A204.1 (cell line): ENCODE measurements at regions not wholly inside any gene's neighbourhood (a gene's known extent, or its start where the extent isn't known, plus 50 kb on each side); places are given as distances from the start of the nearest gene placed in this dataset.
"Not testable (repeated sequence)": the region's sequence is repeated elsewhere in the genome, so short reads cannot be mapped to it uniquely, and the experiment has no call there.

Experiments
- FAIRE-seq: peaks from 2 replicates; lab custom pipeline; 2012; peaks lifted over from hg19 to GRCh38; lab: Jason Lieb, UNC

- FAIRE-seq = no peak
These were observed 159.9 kb upstream of the FER start for GRCh38 chr5:108587821-108588220.

- FAIRE-seq = no peak
These were observed 166.7 kb upstream of the FER start for GRCh38 chr5:108581026-108581425.

GRCh38 chr5:108579236-108579635 is 168.5 kb upstream of the FER start:
- no peak for FAIRE-seq

GRCh38 chr5:108578791-108579190 is 168.9 kb upstream of the FER start:
- FAIRE-seq = no peak

- no peak for FAIRE-seq
These were observed 180.3 kb upstream of the FER start for GRCh38 chr5:108567429-108567828.

DNA sequence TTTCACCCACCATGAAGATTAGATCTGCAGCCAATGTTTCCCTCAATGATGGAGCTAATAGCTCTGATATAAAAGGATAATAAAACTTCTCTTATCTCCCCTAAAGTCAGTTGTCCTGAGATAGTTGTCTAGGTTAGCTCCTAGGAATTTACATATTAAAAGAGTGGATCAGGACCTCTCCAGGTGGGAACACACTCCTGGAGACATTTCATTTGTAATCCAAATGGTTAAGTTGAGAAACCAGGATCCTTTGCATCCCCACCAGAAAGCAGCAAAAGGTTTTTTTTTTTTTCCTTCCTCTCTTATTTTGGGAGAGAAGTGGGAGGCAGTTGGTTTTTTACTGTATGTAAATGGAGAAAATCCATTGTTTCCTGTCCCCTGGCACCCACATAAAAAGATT is 182.5 kb upstream of the FBXL17 start:
- no peak for FAIRE-seq

GRCh38 chr5:108562205-108562454 is 180.2 kb upstream of the FBXL17 start:
- no peak for FAIRE-seq

DNA sequence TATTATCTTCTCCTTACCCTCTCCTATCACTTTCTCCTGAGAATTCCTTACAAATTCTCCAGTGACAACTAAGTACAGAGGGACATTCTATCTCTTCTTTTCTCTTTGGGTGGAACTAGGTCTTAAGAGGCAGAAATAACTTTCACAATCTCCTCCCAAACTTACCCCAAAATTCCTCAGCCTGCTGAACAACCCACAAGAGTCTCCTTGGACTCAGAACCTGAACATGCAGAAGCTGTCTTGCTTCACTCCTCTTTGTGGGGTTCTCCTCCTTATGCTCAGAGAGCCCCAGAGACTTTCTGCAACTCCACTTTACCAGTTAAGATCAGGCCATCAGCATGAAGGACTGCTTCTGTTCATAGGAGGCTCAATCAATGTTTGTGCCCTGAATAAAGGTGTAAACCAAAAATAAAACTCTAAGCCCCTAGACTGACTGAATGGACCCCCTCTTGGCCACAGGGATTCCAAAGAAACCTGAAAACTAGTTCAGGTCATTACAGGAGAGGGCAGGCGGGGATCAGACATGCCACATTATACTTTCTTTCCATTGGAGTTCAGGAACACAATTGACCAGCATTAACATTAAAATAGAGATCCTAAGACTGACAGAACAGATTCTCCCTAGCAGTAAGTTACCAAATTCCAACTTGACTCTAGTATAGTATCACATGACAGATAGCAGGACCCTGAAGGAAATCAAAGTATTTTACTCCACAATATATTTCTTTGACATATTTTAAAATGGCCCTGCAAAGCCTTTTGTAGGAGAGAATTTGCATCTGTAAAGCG is 179.7 kb upstream of the FBXL17 start:
- no peak for FAIRE-seq

- FAIRE-seq = no peak
These were observed 178.7 kb upstream of the FBXL17 start for GRCh38 chr5:108560581-108560980.

- no peak for FAIRE-seq
These were observed 178.3 kb upstream of the FBXL17 start for GRCh38 chr5:108560166-108560565.

DNA sequence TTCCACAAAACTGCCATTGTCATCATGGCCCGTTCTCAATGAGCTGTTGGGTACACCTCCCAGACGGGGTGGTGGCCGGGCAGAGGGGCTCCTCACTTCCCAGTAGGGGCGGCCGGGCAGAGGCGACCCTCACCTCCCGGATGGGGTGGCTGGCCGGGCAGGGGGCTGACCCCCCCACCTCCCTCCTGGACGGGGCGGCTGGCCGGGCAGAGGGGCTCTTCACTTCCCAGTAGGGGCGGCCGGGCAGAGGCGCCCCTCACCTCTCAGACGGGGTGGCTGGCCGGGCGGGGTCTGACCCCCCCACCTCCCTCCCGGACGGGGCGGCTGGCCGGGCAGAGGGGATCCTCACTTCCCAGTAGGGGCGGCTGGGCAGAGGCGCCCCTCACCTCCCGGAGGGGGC is 176.9 kb upstream of the FBXL17 start:
- FAIRE-seq = not testable (repeated sequence)

DNA sequence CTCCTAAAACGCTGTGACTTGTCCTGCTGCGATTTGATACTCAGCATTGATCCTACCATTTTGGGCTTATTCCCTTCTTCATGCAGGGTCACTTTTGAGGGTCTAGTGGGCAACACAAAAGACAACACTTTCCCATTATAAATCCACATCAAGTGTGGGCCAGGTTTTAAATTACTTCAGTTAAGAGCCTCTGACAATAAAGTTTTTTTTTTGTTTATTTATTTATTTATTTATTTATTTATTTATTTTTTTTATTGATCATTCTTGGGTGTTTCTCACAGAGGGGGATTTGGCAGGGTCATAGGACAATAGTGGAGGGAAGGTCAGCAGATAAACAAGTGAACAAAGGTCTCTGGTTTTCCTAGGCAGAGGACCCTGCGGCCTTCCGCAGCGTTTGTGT is 176.2 kb upstream of the FBXL17 start:
- FAIRE-seq = not testable (repeated sequence)

DNA sequence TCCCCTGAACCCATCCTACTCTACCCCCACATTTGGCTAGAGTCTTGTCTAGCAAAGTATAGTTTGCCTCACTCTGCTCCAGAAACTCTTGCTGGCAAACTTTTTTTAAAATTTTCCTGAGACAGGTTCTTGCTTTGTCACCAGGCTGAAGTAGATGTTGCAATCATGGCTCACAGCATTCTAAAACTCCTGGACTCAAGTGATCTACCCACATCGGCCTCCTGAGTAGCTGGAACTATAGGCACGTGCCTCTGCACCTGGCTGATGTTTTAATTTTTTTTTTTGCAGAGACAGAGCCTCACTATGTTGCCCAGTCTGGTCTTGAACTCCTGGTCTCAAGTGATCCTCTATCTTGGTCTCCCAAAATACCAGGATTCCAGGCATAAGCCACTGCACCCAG is 175.8 kb upstream of the FBXL17 start:
- FAIRE-seq = no peak

GRCh38 chr5:108556441-108557145 is 174.7 kb upstream of the FBXL17 start:
- no peak for FAIRE-seq

- FAIRE-seq = no peak
These were observed 167.0 kb upstream of the FBXL17 start for GRCh38 chr5:108548684-108549596.

DNA sequence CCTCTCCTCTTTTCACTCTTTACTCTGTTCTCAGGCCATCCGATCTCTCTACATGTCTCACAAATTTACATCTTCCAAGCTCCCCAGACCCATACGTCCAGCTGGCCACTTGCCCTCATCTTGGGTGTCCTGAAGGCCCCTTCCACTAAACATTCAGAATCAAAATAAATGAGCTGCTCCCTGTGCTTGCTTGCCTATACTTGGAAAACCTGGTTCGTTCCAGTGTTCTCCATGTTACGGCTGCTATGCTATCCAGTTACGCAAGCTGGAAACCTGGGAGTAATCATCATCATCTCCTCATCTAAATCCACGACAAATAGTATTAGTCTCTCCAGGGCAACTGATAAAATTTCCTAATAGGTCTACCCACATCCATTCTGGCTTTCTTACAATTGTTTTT is 165.0 kb upstream of the FBXL17 start:
- no peak for FAIRE-seq

- FAIRE-seq = no peak
These were observed 163.4 kb upstream of the FBXL17 start for GRCh38 chr5:108545301-108545700.

- FAIRE-seq = no peak
These were observed 161.6 kb upstream of the FBXL17 start for GRCh38 chr5:108543486-108543885.

DNA sequence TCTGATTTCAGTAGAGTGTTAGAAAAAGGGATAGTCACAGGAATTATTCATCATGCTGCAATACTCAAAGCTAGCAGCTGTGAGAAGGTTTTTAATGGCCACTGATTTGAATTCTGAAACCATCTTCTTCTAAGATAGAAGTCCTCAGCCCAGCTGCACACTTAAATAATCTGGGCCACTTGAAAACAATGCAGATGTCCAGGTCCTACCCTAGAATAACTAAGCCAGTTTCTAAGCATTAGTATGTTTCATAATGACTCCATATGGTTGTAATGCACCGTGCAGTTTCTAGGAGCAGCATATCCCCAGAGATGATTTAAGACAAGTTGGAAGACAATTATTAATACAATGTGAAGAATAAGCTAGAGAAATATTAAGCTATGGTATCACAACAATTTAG is 159.9 kb upstream of the FBXL17 start:
- FAIRE-seq = no peak

- no peak for FAIRE-seq
These were observed 154.4 kb upstream of the FBXL17 start for GRCh38 chr5:108536321-108536720.

- not testable (repeated sequence) for FAIRE-seq
These were observed 150.2 kb upstream of the FBXL17 start for GRCh38 chr5:108532129-108532445.

GRCh38 chr5:108531367-108532128 is 149.7 kb upstream of the FBXL17 start:
- FAIRE-seq = no peak

GRCh38 chr5:108530706-108531105 is 148.8 kb upstream of the FBXL17 start:
- no peak for FAIRE-seq
